DND-41 (cell line): ENCODE measurements at regions not wholly inside any gene's neighbourhood (a gene's known extent, or its start where the extent isn't known, plus 50 kb on each side); places are given as distances from the start of the nearest gene placed in this dataset.

Experiments
- ATAC-seq: fragments of 200-7000 bp; cut with Tn5 transposase; 3 replicates; pipeline ENCODE4 v1.9.1; 2021; ENCODE audit warnings: low read depth; ENCODE audit not compliant: insufficient read depth
- DNase-seq: peaks from one replicate; pipeline ENCODE4 v3.0.0-alpha.2; 2020
- H2AFZ ChIP-seq: 2 replicates; pipeline ENCODE4 v1.6.0; 2012; ENCODE audit warnings: low read depth, low read length
- H3K27ac ChIP-seq: 2 replicates; pipeline ENCODE4 v1.5.1; 2012; ENCODE audit warnings: low read length, inconsistent platforms
- H3K27me3 ChIP-seq: fragments of 200-600 bp; sonication (generic); 2 replicates; pipeline ENCODE4 v1.6.0; 2012; ENCODE audit warnings: low read length, mild to moderate bottlenecking, inconsistent platforms; ENCODE audit not compliant: insufficient read depth, poor library complexity
- H3K36me3 ChIP-seq: 2 replicates; pipeline ENCODE4 v1.5.1; 2012; ENCODE audit warnings: low read length, inconsistent platforms; ENCODE audit not compliant: insufficient read depth
- H3K4me1 ChIP-seq: 2 replicates; pipeline ENCODE4 v1.5.1; 2012; ENCODE audit warnings: mild to moderate bottlenecking, low read length; ENCODE audit not compliant: insufficient read depth
- H3K4me2 ChIP-seq: 2 replicates; pipeline ENCODE4 v1.6.0; 2012; ENCODE audit warnings: mild to moderate bottlenecking, moderate library complexity, low read length, inconsistent platforms; ENCODE audit not compliant: insufficient read depth
- H3K4me3 ChIP-seq, 2 experiments: fragments of 200-600 bp in 1 of 2; shearing (Covaris generic) in 1 of 2; 2 replicates each; pipeline ENCODE4 v1.5.1; 2012 to 2016; ENCODE audit warnings: inconsistent platforms in 2 of 2, low read length in 2 of 2, mild to moderate bottlenecking in 2 of 2, low read depth in 1 of 2, moderate library complexity in 1 of 2
- H3K79me2 ChIP-seq: 2 replicates; pipeline ENCODE4 v1.6.0; 2012; ENCODE audit warnings: low read length, inconsistent platforms; ENCODE audit not compliant: insufficient read depth
- H3K9ac ChIP-seq: 2 replicates; pipeline ENCODE4 v1.6.0; 2012; ENCODE audit warnings: low read depth, mild to moderate bottlenecking, inconsistent platforms, low read length, moderate library complexity
- H3K9me3 ChIP-seq: 2 replicates; pipeline ENCODE4 v1.5.1; 2012; ENCODE audit warnings: low read length, moderate library complexity, mild to moderate bottlenecking, inconsistent platforms; ENCODE audit not compliant: insufficient read depth, severe bottlenecking
- H4K20me1 ChIP-seq: 2 replicates; pipeline ENCODE4 v1.6.0; 2012; ENCODE audit warnings: low read length; ENCODE audit not compliant: insufficient read depth
- EZH2 ChIP-seq: IDR thresholded peaks from 3 replicates; pipeline ENCODE4 v1.6.1; 2012; ENCODE audit warnings: borderline replicate concordance, low read depth, mild to moderate bottlenecking, moderate library complexity, low read length, inconsistent platforms; ENCODE audit not compliant: severe bottlenecking
- TF ChIP-seq, protein P1 (sequence below): IDR thresholded peaks from 2 replicates; pipeline ENCODE4 v1.5.1; 2012; ENCODE audit warnings: borderline replicate concordance, low read length, moderate library complexity, mild to moderate bottlenecking; ENCODE audit not compliant: poor library complexity, severe bottlenecking; ENCODE audit errors: extremely low read depth

DNA sequence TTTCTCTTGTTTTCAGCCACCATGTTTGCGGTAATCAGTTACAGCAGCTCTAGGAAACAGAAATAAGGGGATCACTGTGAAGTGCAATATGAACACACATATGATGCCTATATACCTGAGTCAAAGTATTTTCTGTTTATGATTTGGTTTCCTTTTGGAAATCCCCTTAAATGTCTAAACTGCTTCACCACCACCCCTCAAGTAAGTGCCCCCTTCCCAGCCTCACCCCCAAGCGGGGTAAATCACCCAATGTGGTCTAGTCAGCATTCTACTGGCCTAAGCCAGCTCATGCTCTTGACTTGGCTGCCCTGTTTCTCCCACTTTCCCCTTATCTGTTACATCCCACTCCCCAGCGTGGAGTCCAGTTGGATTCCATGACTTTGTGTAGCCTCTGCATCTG, 176.5 kb downstream of the QDPR start:
- Histone ChIP-seq H3K4me2 (no peak overlapping the region), H3K4me1 (peaks cover 15% of the 10 kb centered on the region), H3K27me3 (no peaks in the 10 kb centered on the region), H3K79me2 (no peaks in the 10 kb centered on the region), H4K20me1 (no peaks in the 10 kb centered on the region), H2AFZ (no peak overlapping the region), H3K9me3 (no peaks in the 10 kb centered on the region), H3K27ac (no peak overlapping the region), H3K36me3 (no peaks in the 10 kb centered on the region), H3K9ac (no peak overlapping the region), H3K4me3 (no peak overlapping the region)
- ATAC-seq (no peak), DNase-seq (no peak)
- TF ChIP-seq, protein P1, sequence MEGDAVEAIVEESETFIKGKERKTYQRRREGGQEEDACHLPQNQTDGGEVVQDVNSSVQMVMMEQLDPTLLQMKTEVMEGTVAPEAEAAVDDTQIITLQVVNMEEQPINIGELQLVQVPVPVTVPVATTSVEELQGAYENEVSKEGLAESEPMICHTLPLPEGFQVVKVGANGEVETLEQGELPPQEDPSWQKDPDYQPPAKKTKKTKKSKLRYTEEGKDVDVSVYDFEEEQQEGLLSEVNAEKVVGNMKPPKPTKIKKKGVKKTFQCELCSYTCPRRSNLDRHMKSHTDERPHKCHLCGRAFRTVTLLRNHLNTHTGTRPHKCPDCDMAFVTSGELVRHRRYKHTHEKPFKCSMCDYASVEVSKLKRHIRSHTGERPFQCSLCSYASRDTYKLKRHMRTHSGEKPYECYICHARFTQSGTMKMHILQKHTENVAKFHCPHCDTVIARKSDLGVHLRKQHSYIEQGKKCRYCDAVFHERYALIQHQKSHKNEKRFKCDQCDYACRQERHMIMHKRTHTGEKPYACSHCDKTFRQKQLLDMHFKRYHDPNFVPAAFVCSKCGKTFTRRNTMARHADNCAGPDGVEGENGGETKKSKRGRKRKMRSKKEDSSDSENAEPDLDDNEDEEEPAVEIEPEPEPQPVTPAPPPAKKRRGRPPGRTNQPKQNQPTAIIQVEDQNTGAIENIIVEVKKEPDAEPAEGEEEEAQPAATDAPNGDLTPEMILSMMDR, result no peak
- no peak for TF ChIP-seq EZH2

DNA sequence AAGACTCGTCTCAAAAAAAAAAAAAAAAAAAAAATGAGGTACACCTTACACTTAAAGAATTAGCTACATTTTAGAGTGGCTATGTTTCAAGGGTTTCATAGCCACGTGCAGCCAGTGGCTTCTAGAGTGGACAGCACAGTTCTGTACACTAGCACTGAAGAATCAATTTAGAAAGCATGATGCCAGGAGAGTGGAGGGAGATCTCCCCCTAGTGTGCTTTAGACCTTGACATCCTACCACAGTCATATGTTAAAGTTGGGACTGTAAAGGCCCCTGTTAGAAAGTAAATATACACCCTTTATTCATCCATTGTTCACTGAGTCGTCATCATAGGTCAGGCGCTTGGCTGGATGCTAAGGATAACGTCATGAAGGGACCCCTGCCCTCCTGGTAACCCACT, 179.4 kb downstream of the QDPR start:
- Histone ChIP-seq H3K36me3 (no peaks in the 10 kb centered on the region), H3K4me1 (peaks cover 14% of the 10 kb centered on the region), H3K4me3 (no peak overlapping the region), H3K9me3 (no peaks in the 10 kb centered on the region), H4K20me1 (no peaks in the 10 kb centered on the region), H3K27ac (no peak overlapping the region), H3K4me2 (no peak overlapping the region), H3K27me3 (no peaks in the 10 kb centered on the region), H3K9ac (no peak overlapping the region), H2AFZ (no peak overlapping the region), H3K79me2 (no peaks in the 10 kb centered on the region)
- TF ChIP-seq, protein P1, result no peak
- no peak for TF ChIP-seq EZH2
- ATAC-seq, result no peak
- no peak for DNase-seq

DNA sequence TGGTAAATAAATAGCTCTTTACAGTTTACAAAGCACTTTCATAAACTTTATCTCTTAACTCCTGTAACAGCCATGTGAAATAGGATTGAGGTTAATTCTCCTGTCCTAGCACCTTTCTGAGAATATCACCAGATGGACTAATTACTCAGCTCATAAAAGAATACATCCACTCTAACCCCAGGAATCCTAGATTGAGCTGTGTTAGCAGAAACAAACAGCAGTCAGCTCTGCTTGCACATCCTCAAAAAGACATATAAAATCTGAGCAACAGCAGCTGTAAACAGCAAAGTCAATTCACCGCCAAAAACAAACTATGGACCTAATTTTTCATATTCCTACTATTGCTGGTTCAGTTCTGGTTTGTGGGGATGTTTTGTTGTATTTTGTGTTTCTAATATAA, 182.8 kb downstream of the QDPR start:
- no peak for DNase-seq
- ATAC-seq, result no peak
- H2AFZ ChIP-seq, result no peak overlapping the region
- H3K4me3 ChIP-seq, result no peak overlapping the region
- no peaks in the 10 kb centered on the region for H3K36me3 ChIP-seq
- no peak overlapping the region for H3K9ac ChIP-seq
- no peak overlapping the region for H3K4me2 ChIP-seq
- no peaks in the 10 kb centered on the region for H3K4me1 ChIP-seq
- no peak overlapping the region for H3K27ac ChIP-seq
- no peaks in the 10 kb centered on the region for H3K79me2 ChIP-seq
- H3K9me3 ChIP-seq, result no peaks in the 10 kb centered on the region
- no peaks in the 10 kb centered on the region for H4K20me1 ChIP-seq
- TF ChIP-seq, protein P1, result no peak
- no peak for TF ChIP-seq EZH2
- no peaks in the 10 kb centered on the region for H3K27me3 ChIP-seq
